ENCODE measurements at regions not wholly inside any gene's neighbourhood (a gene's known extent, or its start where the extent isn't known, plus 50 kb on each side); places are given as distances from the start of the nearest gene placed in this dataset.

- Histone ChIP-seq H3K9me3 (ENCODE audit: control insufficient read depth in 2 of 3, insufficient read depth in 1 of 3, low read length in 3 of 3) (no peaks in the 10 kb centered on the region), H3K4me3 (ENCODE audit: low read length in 3 of 3) (no peak overlapping the region), H3K36me3 (ENCODE audit: control insufficient read depth in 2 of 3, insufficient read depth in 3 of 3, low read length in 3 of 3) (no peaks in the 10 kb centered on the region), H3K9ac (ENCODE audit: low read length in 3 of 3) (no peak overlapping the region), H3K27ac (ENCODE audit: low read depth in 2 of 2, low read length in 2 of 2) (no peak overlapping the region), H3K27me3 (ENCODE audit: control insufficient read depth, insufficient read depth, low read length) (no peaks in the 10 kb centered on the region), H3K4me1 (ENCODE audit: control insufficient read depth in 2 of 3, insufficient read depth in 2 of 3, low read depth in 1 of 3, low read length in 3 of 3) (no peaks in the 10 kb centered on the region)
- intact Hi-C loops (cut with DNase I): no loop called here
- DNase-seq: no peak
- no peak for TF ChIP-seq CTCF (IDR thresholded peaks at IDR 0.05; ENCODE audit: borderline replicate concordance, extremely low read depth, insufficient read depth)
- no peak for FAIRE-seq
Measured at GRCh38 chr10:55263327-55263726, 462.3 kb upstream of the PCDH15 start.

- Histone ChIP-seq H3K9ac (ENCODE audit: low read length in 3 of 3) (no peak overlapping the region), H3K27me3 (ENCODE audit: control insufficient read depth, insufficient read depth, low read length) (no peaks in the 10 kb centered on the region), H3K36me3 (ENCODE audit: control insufficient read depth in 2 of 3, insufficient read depth in 3 of 3, low read length in 3 of 3) (no peaks in the 10 kb centered on the region), H3K9me3 (ENCODE audit: control insufficient read depth in 2 of 3, insufficient read depth in 1 of 3, low read length in 3 of 3) (no peaks in the 10 kb centered on the region), H3K27ac (ENCODE audit: low read depth in 2 of 2, low read length in 2 of 2) (no peak overlapping the region), H3K4me1 (ENCODE audit: control insufficient read depth in 2 of 3, insufficient read depth in 2 of 3, low read depth in 1 of 3, low read length in 3 of 3) (no peaks in the 10 kb centered on the region), H3K4me3 (ENCODE audit: low read length in 3 of 3) (no peak overlapping the region)
- DNase-seq (no peak), FAIRE-seq (no peak)
- no peak for TF ChIP-seq CTCF (IDR thresholded peaks at IDR 0.05; ENCODE audit: borderline replicate concordance, extremely low read depth, insufficient read depth)
- intact Hi-C loops (cut with DNase I): no loop called here
Measured at GRCh38 chr10:55242544-55242943, 441.5 kb upstream of the PCDH15 start.

DNA sequence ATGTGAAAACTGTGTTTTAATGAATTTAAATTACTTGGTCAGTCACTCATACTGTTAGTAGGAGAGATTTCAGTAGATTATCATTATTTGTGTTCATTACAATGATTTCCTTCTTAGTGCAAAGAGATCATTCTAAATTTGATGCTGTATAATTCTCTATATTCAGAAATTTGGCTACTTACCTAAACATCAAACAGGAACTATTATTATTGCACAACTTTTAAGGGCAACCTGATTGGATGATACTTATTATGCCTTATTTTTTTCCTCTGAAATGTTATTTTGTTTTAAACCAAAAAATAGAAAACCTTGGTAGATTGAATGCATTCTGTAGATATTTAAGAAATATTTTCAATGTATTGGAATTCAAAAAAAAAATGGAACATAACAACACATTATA, 436.4 kb upstream of the PCDH15 start:
- intact Hi-C loops (cut with DNase I): no loop called here
- Histone ChIP-seq H3K4me3 (ENCODE audit: low read length in 3 of 3) (no peak overlapping the region), H3K9ac (ENCODE audit: low read length in 3 of 3) (no peak overlapping the region), H3K27me3 (ENCODE audit: control insufficient read depth, insufficient read depth, low read length) (no peaks in the 10 kb centered on the region), H3K27ac (ENCODE audit: low read depth in 2 of 2, low read length in 2 of 2) (no peak overlapping the region), H3K9me3 (ENCODE audit: control insufficient read depth in 2 of 3, insufficient read depth in 1 of 3, low read length in 3 of 3) (no peaks in the 10 kb centered on the region), H3K4me1 (ENCODE audit: control insufficient read depth in 2 of 3, insufficient read depth in 2 of 3, low read depth in 1 of 3, low read length in 3 of 3) (no peaks in the 10 kb centered on the region), H3K36me3 (ENCODE audit: control insufficient read depth in 2 of 3, insufficient read depth in 3 of 3, low read length in 3 of 3) (no peaks in the 10 kb centered on the region)
- peak; percentile 25 for FAIRE-seq
- DNase-seq: no peak
- TF ChIP-seq CTCF (IDR thresholded peaks at IDR 0.05; ENCODE audit: borderline replicate concordance, extremely low read depth, insufficient read depth): no peak

- TF ChIP-seq CTCF (IDR thresholded peaks at IDR 0.05; ENCODE audit: borderline replicate concordance, extremely low read depth, insufficient read depth): no peak
- Histone ChIP-seq H3K27me3 (ENCODE audit: control insufficient read depth, insufficient read depth, low read length) (no peaks in the 10 kb centered on the region), H3K27ac (ENCODE audit: low read depth in 2 of 2, low read length in 2 of 2) (no peak overlapping the region), H3K4me1 (ENCODE audit: control insufficient read depth in 2 of 3, insufficient read depth in 2 of 3, low read depth in 1 of 3, low read length in 3 of 3) (no peaks in the 10 kb centered on the region), H3K9me3 (ENCODE audit: control insufficient read depth in 2 of 3, insufficient read depth in 1 of 3, low read length in 3 of 3) (no peaks in the 10 kb centered on the region), H3K36me3 (ENCODE audit: control insufficient read depth in 2 of 3, insufficient read depth in 3 of 3, low read length in 3 of 3) (no peaks in the 10 kb centered on the region), H3K4me3 (ENCODE audit: low read length in 3 of 3) (peak overlapping the region in 1 of 3 donors; percentile 29), H3K9ac (ENCODE audit: low read length in 3 of 3) (no peak overlapping the region)
- FAIRE-seq (no peak), DNase-seq (no peak)
- intact Hi-C loops (cut with DNase I): no loop called here
Measured at GRCh38 chr10:55233505-55233904, 432.5 kb upstream of the PCDH15 start.

Measured in kidney (tissue), 13 donors.